GM13976 (cell line): ENCODE measurements at regions not wholly inside any gene's neighbourhood (a gene's known extent, or its start where the extent isn't known, plus 50 kb on each side); places are given as distances from the start of the nearest gene placed in this dataset.
A peak's percentile ranks its signal among the peaks of the same experiment; 100 is the strongest.

Experiments
- DNase-seq: peaks from one replicate; pipeline ENCODE4 v3.0.0; 2012; ENCODE audit warnings: low spot score
- CTCF ChIP-seq: IDR thresholded peaks from 2 replicates; pipeline ENCODE4 v1.5.1; 2012; ENCODE audit warnings: borderline replicate concordance, mild to moderate bottlenecking; ENCODE audit not compliant: insufficient read depth; ENCODE audit errors: extremely low read depth, missing control alignments, control extremely low read depth
- in situ Hi-C: fragments of 300-500 bp; cut with MboI; formaldehyde crosslinking; loops from one replicate; pipeline ENCODE4 v1.12.0; 2022; ENCODE audit warnings: low sequenced_read_pairs, mixed read lengths, inconsistent platforms; ENCODE audit not compliant: unreplicated experiment

GRCh38 chr7:81499262-81500116 lies 270.4 kb downstream of the HGF start:
- DNase-seq, result peak; percentile 24
- in situ Hi-C loops, result loop anchor here (25.0 kb wide), 3 partner anchors 463 to 1238 kb away; no protein-coding TSS in a partner anchor
- TF ChIP-seq CTCF, result peak; percentile 22

- no peak for DNase-seq
- in situ Hi-C loops, result loop anchor here (25.0 kb wide), 3 partner anchors 464 to 1239 kb away; no protein-coding TSS in a partner anchor
- TF ChIP-seq CTCF, result no peak
Measured at GRCh38 chr7:81498176-81498575, 271.7 kb downstream of the HGF start.

DNA sequence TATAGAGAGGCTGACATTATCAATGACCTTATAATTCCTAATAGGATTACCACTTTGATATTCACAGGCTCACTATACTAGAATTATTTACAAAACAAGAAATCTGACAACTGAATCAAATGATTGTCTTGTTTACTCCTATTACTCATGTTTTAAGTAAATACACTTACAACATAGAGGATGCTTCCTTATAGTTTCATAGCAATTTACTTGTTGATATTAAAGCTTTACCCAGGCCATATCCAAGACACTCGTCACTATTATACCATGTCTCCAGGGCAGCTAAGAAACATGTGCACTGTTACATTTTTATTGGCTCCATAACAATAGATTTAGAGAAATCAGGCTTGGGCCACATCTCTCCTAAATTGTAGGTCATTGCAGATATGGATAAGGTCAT lies 276.9 kb downstream of the HGF start:
- no peak for DNase-seq
- TF ChIP-seq CTCF, result no peak
- in situ Hi-C loops, result loop anchor here (25.0 kb wide), 3 partner anchors 469 to 1244 kb away; no protein-coding TSS in a partner anchor

GRCh38 chr7:81492240-81492639 lies 277.6 kb downstream of the HGF start:
- TF ChIP-seq CTCF, result no peak
- in situ Hi-C loops, result loop anchor here (25.0 kb wide), 3 partner anchors 470 to 1245 kb away; no protein-coding TSS in a partner anchor

GRCh38 chr7:81491573-81491972 lies 278.3 kb downstream of the HGF start:
- in situ Hi-C loops, result loop anchor here (25.0 kb wide), 3 partner anchors 471 to 1246 kb away; no protein-coding TSS in a partner anchor
- no peak for TF ChIP-seq CTCF
- no peak for DNase-seq

More at GRCh38 chr7:81492240-81492639, 277.6 kb downstream of the HGF start:
- no peak for DNase-seq

DNA sequence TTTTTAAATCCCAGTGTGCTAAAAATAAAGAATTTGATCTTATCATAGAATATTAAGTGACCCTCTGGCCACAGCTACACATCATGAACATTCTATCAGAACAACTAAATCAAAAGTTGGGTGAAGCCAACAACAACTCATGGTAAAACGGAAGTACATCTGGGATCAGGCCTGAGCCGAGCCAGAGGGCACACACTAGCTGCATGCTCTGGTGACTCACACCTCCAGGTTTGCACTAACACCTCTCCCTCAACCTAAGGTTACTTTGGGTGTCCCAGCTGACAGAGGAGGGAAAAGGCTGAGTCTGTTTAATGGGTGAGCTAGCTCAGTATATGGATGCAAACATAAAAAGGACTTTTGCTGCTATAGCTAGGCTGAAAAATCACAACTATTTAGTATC lies 281.6 kb downstream of the HGF start:
- in situ Hi-C loops, result loop anchor here (25.0 kb wide), 3 partner anchors 474 to 1249 kb away; no protein-coding TSS in a partner anchor
- no peak for DNase-seq
- no peak for TF ChIP-seq CTCF
